ENCODE measurements at regions not wholly inside any gene's neighbourhood (a gene's known extent, or its start where the extent isn't known, plus 50 kb on each side); places are given as distances from the start of the nearest gene placed in this dataset.

- ATAC-seq (ENCODE audit: low read depth) (no peak), DNase-seq (no peak)
- no peak overlapping the region for H3K4me2 ChIP-seq (ENCODE audit: low read depth, low read length)
- H2BK20ac ChIP-seq (ENCODE audit: low read depth, low read length) = no peak overlapping the region
- no peak overlapping the region for H3K9ac ChIP-seq (ENCODE audit: low read depth, low read length)
- peaks cover 6% of the 10 kb centered on the region for H3K9me3 ChIP-seq (ENCODE audit: control insufficient read depth, insufficient read depth, low read length)
- in situ Hi-C loops (cut with MboI; ENCODE audit: low sequenced_read_pairs) = no loop called here
- no peak overlapping the region for H2AFZ ChIP-seq (replicated peaks; ENCODE audit: low read length, poor library complexity)
- H3K23ac ChIP-seq (ENCODE audit: low read depth, low read length) = no peak overlapping the region
- no peak overlapping the region for H2BK15ac ChIP-seq (ENCODE audit: low read depth, low read length)
- no peak overlapping the region for H2BK120ac ChIP-seq (ENCODE audit: low read depth, low read length)
- H4K5ac ChIP-seq (ENCODE audit: low read depth, low read length) = no peak overlapping the region
- no peak for TF ChIP-seq MAFK (IDR thresholded peaks at IDR 0.05; ENCODE audit: low read depth, low read length)
- no peak for TF ChIP-seq CHD1 (IDR thresholded peaks at IDR 0.05; ENCODE audit: low read depth, low read length)
- TF ChIP-seq, protein P1, sequence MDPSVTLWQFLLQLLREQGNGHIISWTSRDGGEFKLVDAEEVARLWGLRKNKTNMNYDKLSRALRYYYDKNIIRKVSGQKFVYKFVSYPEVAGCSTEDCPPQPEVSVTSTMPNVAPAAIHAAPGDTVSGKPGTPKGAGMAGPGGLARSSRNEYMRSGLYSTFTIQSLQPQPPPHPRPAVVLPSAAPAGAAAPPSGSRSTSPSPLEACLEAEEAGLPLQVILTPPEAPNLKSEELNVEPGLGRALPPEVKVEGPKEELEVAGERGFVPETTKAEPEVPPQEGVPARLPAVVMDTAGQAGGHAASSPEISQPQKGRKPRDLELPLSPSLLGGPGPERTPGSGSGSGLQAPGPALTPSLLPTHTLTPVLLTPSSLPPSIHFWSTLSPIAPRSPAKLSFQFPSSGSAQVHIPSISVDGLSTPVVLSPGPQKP (IDR thresholded peaks at IDR 0.05; ENCODE audit: borderline replicate concordance, low read depth, low read length) = no peak
- WGBS, 2 experiments (ENCODE audit: extremely low coverage in 2 of 2, insufficient read length in 1 of 2) = no CpG with 5 or more reads among the region's 3 CpGs
- H3K14ac ChIP-seq (replicated peaks; ENCODE audit: low read depth, low read length) = no peak overlapping the region
- dilution Hi-C loops (cut with HindIII; ENCODE audit: low sequenced_read_pairs, unreplicated experiment) = no loop called here
- no peak overlapping the region for H2AK9ac ChIP-seq (replicated peaks; ENCODE audit: low read depth, low read length, poor library complexity)
- no peak overlapping the region for H3K56ac ChIP-seq (ENCODE audit: extremely low read depth, insufficient read depth, low read length)
- H3K36me3 ChIP-seq (ENCODE audit: control insufficient read depth, insufficient read depth, low read length) = no peaks in the 10 kb centered on the region
- no peak overlapping the region for H3K4ac ChIP-seq (ENCODE audit: low read depth, low read length)
- H2BK5ac ChIP-seq (ENCODE audit: low read depth, low read length, poor library complexity, severe bottlenecking) = no peak overlapping the region
- H3K4me1 ChIP-seq (ENCODE audit: control insufficient read depth, insufficient read depth, low read length) = no peaks in the 10 kb centered on the region
- no peak overlapping the region for H3K18ac ChIP-seq (ENCODE audit: low read depth, low read length)
- H3K27me3 ChIP-seq (ENCODE audit: control insufficient read depth, insufficient read depth, low read length) = no peaks in the 10 kb centered on the region
- BruUV-seq (replicated peaks) = no TSS peak
- no peak overlapping the region for H2AK5ac ChIP-seq (ENCODE audit: low read depth, low read length)
- intact Hi-C loops (cut with micrococcal nuclease) = no loop called here
- H4K91ac ChIP-seq (ENCODE audit: insufficient read depth, low read depth, low read length) = no peak overlapping the region
- POLR2A ChIA-PET (ENCODE audit: unreplicated experiment) = no interaction called here
- no peak overlapping the region for H3K4me3 ChIP-seq (ENCODE audit: insufficient read depth, low read depth, low read length)
- H3K27ac ChIP-seq (ENCODE audit: insufficient read depth, low read length) = no peak overlapping the region
- no peaks in the 10 kb centered on the region for H3K9me1 ChIP-seq (ENCODE audit: insufficient read depth, low read length)
- H4K8ac ChIP-seq (ENCODE audit: low read depth in 2 of 2, low read length in 2 of 2) = no peak overlapping the region
- no peaks in the 10 kb centered on the region for H4K20me1 ChIP-seq (ENCODE audit: insufficient read depth, low read length)
- CTCF ChIA-PET = no interaction called here
- no peaks in the 10 kb centered on the region for H3K79me1 ChIP-seq (ENCODE audit: low read depth in 1 of 2, low read length in 2 of 2)
Observed at GRCh38 chr6:164661716-164662115, 647.7 kb downstream of the C6orf118 start.

Data from IMR-90 (cell line).